Activated T-cell treated with anti-CD3 and anti-CD28 coated beads, Interleukin-2, amount 50 U/mL, for 72 hours (primary cell): ENCODE measurements at regions not wholly inside any gene's neighbourhood (a gene's known extent, or its start where the extent isn't known, plus 50 kb on each side); places are given as distances from the start of the nearest gene placed in this dataset.

Experiments
- ATAC-seq, 2 donors: fragments of 150-1000 bp; cut with Tn5 transposase; replicated peaks in 1 of 2; 2 replicates each; pipeline ENCODE4 v1.10.0; 2021; ENCODE audit warnings: moderate library complexity in 2 of 2, mild to moderate bottlenecking in 1 of 2
- DNase-seq, 2 donors: peaks; one replicate each; pipeline ENCODE4 v3.0.0; 2021 to 2022; ENCODE audit warnings: mixed read lengths in 1 of 2
- H3K27ac Mint-ChIP-seq: one replicate; pipeline ENCODE4 v1.8.0; 2022; ENCODE audit warnings: mild to moderate bottlenecking, moderate library complexity, mixed read lengths
- H3K27me3 Mint-ChIP-seq: one replicate; pipeline ENCODE4 v1.8.0; 2022; ENCODE audit warnings: low read depth, mixed read lengths
- H3K36me3 Mint-ChIP-seq, 2 donors: one replicate each; pipeline ENCODE4 v1.8.0; 2022; ENCODE audit warnings: mixed read lengths in 2 of 2, mild to moderate bottlenecking in 1 of 2; ENCODE audit not compliant: insufficient read depth in 2 of 2
- H3K4me1 Mint-ChIP-seq: one replicate; pipeline ENCODE4 v1.8.0; 2022; ENCODE audit warnings: low read depth, mixed read lengths
- H3K4me3 Mint-ChIP-seq, 2 donors: one replicate each; pipeline ENCODE4 v1.8.0; 2022; ENCODE audit warnings: mild to moderate bottlenecking in 2 of 2, mixed read lengths in 2 of 2, moderate library complexity in 2 of 2
- H3K9me3 Mint-ChIP-seq, 2 donors: one replicate each; pipeline ENCODE4 v1.8.0; 2022; ENCODE audit warnings: mixed read lengths in 2 of 2

DNA sequence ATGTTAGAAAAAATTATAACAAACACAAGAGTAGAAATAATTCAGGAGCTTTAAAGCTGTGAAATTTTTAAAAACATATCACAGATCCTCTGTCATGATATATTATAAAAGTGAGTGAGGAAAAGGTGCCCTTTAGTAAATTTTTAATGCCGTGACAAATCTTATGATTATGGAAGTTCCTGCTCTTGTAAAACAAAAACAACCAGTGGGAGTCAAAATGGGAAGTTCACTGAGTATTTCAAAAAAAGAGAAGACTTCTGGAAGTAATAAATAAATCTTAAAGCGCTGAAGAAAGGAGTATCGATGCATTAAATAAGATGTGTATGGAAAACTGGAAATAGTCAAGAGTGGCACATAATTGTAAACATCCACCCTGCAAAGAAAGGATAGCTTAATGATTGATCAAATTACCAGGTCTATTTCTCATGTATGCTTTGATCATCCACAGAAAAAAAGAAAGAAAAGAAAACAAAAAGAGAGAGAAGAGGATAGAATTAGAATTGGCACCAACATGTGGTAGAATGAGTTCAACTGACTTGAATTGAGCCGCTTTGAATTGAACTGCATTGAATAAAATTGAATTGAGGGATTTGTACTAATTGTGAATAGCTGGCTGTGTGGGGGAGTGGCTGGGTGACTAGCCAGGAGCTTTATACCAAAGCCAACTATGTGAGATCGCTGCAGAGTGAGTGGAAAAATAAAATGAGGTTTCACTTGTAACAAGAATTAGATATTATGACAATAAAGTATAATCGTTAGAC, 647.6 kb upstream of the SPRY2 start:
- no peak for ATAC-seq
- H3K27ac Mint-ChIP-seq: no peak overlapping the region
- no peaks in the 10 kb centered on the region for H3K36me3 Mint-ChIP-seq
- peaks cover 13 to 16% of the 10 kb centered on the region in 2 donors for H3K9me3 Mint-ChIP-seq
- H3K27me3 Mint-ChIP-seq: no peaks in the 10 kb centered on the region
- no peak overlapping the region for H3K4me3 Mint-ChIP-seq
- no peaks in the 10 kb centered on the region for H3K4me1 Mint-ChIP-seq
- DNase-seq: no peak

DNA sequence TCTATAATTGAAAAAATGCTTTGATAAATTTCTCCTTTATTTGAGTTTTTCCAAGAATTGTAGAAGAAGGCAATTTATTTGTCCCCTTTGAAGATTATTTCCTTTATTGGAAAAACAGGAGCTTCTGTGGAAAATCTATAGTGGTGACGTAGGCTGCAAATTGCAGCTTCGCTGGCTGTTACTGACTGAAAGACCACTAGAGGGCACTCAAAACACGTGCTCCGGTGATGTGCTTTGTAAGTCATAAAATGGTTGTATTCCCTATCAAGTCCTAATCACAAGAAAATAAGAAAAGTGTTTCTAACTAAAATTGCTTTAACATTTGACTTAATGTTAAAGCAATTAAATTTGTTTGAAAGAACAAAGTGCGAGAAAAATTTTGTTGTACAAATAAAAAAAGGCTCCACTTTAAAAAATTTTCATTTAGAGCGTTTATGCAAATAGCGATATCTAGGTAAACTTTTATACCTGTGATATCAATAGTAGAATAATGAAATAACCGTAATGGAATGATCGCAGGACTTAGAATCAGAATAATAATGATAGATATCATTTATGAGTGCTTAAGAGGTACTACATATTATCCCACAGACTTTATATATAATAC, 638.2 kb upstream of the SPRY2 start:
- no peak overlapping the region for H3K27ac Mint-ChIP-seq
- no peak for ATAC-seq

DNA sequence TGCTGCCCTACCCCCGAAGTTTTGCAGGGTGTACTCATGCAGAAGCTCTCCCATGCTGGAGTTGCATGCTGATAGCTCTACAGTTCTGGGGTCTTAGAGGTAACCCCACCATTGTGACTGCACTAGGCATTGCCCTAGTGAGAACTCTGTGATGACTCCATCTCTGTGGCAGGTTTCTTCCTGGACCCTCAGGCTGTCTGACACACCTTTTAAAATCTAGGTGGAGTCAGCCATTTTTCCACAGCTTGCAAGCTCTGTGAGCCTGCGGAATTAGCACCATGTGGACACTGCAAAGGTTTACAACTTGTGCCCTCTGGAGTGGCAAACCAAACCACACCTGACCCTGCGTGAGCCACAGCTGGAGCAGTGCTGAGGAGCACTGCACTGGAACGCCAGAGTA, 636.2 kb upstream of the SPRY2 start:
- DNase-seq (no peak), ATAC-seq (no peak)
- Mint-ChIP-seq H3K4me3 (no peak overlapping the region), H3K9me3 (peaks cover 0 to 2% of the 10 kb centered on the region in 2 donors), H3K36me3 (no peaks in the 10 kb centered on the region), H3K27ac (no peak overlapping the region), H3K27me3 (no peaks in the 10 kb centered on the region), H3K4me1 (no peaks in the 10 kb centered on the region)

More for the DNA sequence above, 638.2 kb upstream of the SPRY2 start:
- H3K27me3 Mint-ChIP-seq: no peaks in the 10 kb centered on the region
- DNase-seq: peak; percentile 18 to 35
- no peak overlapping the region for H3K4me3 Mint-ChIP-seq
- no peaks in the 10 kb centered on the region for H3K36me3 Mint-ChIP-seq
- peaks cover 0 to 2% of the 10 kb centered on the region in 2 donors for H3K9me3 Mint-ChIP-seq
- no peaks in the 10 kb centered on the region for H3K4me1 Mint-ChIP-seq

DNA sequence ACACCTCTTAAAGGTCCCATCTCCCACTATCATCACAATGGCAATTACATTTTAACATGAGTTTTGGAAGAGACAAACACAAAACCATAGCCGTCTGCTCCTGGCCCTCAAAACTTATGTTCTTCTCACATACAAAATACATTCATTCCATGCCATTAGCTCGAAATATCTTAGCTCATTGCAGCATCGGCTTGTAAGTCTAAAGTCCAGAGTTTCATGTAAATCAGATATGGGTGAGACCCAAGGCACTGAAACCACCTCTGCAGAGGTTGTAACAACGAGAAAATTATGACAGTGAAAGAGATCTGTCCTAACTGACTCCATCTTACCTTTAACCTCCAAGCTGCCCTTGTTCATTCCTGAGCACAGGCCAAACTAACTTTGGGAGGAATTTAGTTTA, 635.0 kb upstream of the SPRY2 start:
- Mint-ChIP-seq H3K36me3 (no peaks in the 10 kb centered on the region), H3K27me3 (no peaks in the 10 kb centered on the region), H3K4me3 (no peak overlapping the region), H3K9me3 (peaks cover 0 to 2% of the 10 kb centered on the region in 2 donors), H3K4me1 (no peaks in the 10 kb centered on the region), H3K27ac (no peak overlapping the region)
- ATAC-seq (no peak), DNase-seq (no peak)

DNA sequence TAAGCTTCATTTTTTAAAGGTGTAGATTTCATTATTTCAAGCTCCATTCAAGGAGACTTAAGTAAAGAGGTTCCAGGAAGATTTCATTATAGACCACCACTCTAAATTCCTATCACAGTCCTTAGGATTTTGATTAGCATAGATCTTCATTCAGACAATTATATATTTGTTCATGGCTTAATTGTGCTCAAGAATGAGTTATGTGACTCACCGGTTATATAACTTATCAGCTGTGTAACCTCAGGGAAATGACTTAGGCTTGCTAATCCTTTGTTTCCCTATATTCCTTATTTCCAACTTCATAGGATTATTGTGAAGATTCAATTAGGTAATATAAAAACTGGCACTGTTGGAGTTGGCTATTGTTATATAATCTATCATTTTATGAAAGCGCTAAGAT, 632.8 kb upstream of the SPRY2 start:
- no peak overlapping the region for H3K4me3 Mint-ChIP-seq
- H3K4me1 Mint-ChIP-seq: no peaks in the 10 kb centered on the region
- ATAC-seq: no peak
- no peaks in the 10 kb centered on the region for H3K36me3 Mint-ChIP-seq
- H3K9me3 Mint-ChIP-seq: no peaks in the 10 kb centered on the region
- H3K27me3 Mint-ChIP-seq: no peaks in the 10 kb centered on the region
- DNase-seq: no peak
- H3K27ac Mint-ChIP-seq: no peak overlapping the region

DNA sequence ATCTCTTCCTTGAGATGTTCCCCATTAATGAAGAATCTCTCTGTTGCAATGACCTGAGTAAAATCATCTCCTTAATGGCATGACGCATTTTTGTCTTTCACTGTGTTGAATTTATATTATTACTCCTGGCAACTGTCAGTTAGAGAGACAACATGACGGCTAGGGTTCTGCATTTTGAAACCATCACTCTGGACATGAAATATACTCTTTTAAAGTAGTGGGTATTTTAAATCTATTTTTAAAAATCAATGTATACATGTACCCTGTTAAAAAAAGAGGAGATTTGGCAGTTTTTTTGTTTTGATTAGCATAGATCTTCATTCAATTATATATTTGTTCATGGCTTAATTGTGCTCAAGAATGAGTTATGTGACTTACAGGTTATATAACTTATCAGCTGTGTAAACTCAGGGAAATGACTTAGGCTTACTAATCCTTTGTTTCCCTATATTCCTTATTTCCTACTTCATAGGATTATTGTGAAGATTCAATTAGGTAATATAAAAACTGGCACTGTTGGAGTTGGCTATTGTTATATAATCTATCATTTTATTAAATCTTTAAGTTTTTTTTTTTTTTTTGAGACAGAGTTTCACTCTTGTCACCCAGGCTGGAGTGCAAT, 632.0 kb upstream of the SPRY2 start:
- no peak for DNase-seq

DNA sequence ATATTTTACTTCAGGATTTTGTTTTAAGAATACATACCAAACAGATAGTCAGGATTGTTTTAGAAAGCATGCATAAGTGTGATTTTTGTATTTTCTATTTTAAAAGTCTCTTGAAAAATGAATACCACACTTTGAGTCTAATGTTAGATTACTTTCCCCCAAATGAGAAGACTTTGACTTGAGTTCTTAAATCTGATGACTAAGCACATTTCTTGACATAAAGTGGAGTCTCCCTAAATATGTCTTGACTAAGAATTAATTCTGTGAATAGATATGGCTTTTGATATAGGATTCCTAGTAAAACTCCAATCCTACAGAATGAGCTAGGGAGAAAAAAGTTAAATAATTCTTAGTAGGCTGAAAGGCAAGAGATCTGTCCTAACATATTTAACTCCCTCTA, 624.2 kb upstream of the SPRY2 start:
- no peak overlapping the region for H3K4me3 Mint-ChIP-seq
- no peaks in the 10 kb centered on the region for H3K4me1 Mint-ChIP-seq
- H3K27ac Mint-ChIP-seq: no peak overlapping the region
- H3K36me3 Mint-ChIP-seq: no peaks in the 10 kb centered on the region
- DNase-seq: no peak
- ATAC-seq: no peak
- peaks cover 1 to 8% of the 10 kb centered on the region in 2 donors for H3K9me3 Mint-ChIP-seq
- no peaks in the 10 kb centered on the region for H3K27me3 Mint-ChIP-seq

More for the DNA sequence above, 632.0 kb upstream of the SPRY2 start:
- ATAC-seq: no peak
- no peaks in the 10 kb centered on the region for H3K9me3 Mint-ChIP-seq
- H3K36me3 Mint-ChIP-seq: no peaks in the 10 kb centered on the region
- no peaks in the 10 kb centered on the region for H3K4me1 Mint-ChIP-seq
- no peak overlapping the region for H3K27ac Mint-ChIP-seq
- no peak overlapping the region for H3K4me3 Mint-ChIP-seq
- no peaks in the 10 kb centered on the region for H3K27me3 Mint-ChIP-seq

DNA sequence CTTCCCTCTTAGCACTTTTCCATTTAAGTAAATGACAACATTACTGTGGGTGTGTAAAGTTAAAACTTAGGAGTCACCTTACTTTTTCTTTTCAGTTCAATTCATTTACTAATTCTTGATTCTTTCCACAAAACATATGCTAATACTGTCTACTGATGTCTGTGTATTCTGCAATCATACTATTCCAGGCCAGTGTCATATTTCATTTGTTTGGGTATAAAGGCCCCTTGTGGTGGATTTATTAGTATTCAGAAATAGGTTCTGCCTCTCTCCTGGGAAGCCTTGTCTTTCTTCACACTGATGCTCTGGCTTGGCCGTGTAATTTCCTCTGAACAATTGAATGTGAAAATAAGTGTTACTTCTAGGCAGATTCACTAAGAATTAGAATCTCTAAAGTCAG, 621.9 kb upstream of the SPRY2 start:
- Mint-ChIP-seq H3K9me3 (peaks cover 1 to 8% of the 10 kb centered on the region in 2 donors), H3K4me3 (no peak overlapping the region), H3K36me3 (no peaks in the 10 kb centered on the region), H3K27ac (no peak overlapping the region), H3K4me1 (no peaks in the 10 kb centered on the region), H3K27me3 (no peaks in the 10 kb centered on the region)
- DNase-seq: no peak
- ATAC-seq: no peak

DNA sequence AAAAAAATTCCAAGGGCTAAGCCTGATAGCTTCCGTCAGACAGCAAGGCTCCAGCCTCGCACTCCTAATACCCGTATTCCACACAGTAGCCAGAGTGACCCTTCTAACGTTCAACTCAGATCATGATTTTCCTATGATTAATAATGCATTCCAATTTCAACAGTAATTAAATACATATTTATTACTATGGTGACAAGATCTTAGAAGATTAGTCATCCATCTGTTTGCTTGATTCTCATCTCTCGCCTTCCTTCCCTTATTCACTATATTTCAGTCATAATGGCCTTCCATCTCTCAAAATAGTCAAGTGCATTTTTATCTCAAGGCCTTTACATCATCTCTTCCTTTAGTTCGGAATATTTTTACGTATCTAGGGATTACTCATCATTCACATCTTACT, 621.2 kb upstream of the SPRY2 start:
- H3K27me3 Mint-ChIP-seq: no peaks in the 10 kb centered on the region
- peaks cover 1 to 8% of the 10 kb centered on the region in 2 donors for H3K9me3 Mint-ChIP-seq
- DNase-seq (no peak), ATAC-seq (no peak)
- no peak overlapping the region for H3K4me3 Mint-ChIP-seq
- no peaks in the 10 kb centered on the region for H3K4me1 Mint-ChIP-seq
- no peaks in the 10 kb centered on the region for H3K36me3 Mint-ChIP-seq
- no peak overlapping the region for H3K27ac Mint-ChIP-seq

DNA sequence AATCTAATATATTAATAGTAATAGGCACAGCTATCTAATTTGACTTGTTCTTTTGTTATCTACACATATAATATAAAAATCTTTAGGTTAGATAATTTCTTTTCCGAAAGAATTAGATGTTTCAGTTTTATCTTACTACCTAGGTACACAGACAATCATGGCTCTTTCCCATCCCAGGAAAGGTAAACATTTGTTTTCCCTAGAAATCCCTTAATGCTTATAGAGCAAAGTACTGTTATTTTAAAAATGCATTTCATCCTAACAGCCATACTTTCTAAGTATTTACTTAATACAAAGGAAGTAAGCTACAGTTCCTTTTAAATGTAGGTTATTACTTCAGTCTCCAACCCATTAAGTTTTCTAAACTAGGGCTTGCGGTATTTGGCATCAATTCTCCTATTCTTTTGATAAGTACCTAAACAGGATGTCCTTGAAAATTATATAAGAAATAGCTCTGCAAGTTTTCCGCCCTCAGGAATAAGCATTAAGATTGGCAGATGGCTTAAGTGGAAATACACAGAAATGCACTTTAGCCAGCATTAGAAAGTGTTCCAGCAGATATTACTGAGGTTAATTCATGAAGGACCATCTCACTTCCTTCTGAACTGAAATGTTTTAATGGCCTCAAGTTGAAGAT, 616.2 kb upstream of the SPRY2 start:
- H3K27me3 Mint-ChIP-seq: no peaks in the 10 kb centered on the region
- no peak overlapping the region for H3K4me3 Mint-ChIP-seq
- DNase-seq (no peak), ATAC-seq (no peak)
- H3K4me1 Mint-ChIP-seq: no peaks in the 10 kb centered on the region
- H3K36me3 Mint-ChIP-seq: no peaks in the 10 kb centered on the region
- H3K9me3 Mint-ChIP-seq: peaks cover 1 to 7% of the 10 kb centered on the region in 2 donors
- H3K27ac Mint-ChIP-seq: no peak overlapping the region

DNA sequence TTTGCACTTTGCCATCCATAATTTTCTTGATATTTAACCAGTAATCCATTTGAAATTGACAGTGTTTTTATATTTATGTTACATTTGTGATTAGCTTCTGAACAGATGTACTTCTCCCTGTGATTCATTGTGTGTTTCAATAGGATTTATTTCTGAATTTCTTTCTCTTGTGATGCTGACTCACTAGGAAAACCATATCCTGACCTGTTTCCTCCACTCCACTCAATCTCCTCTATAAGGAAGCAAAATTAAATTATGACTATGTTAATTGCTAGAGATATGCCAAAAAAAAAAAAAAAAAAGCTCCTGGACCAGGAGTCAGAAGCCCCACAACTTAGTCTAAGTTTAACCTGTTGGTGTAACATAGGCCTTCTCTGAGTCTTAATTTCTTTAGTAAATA, 614.6 kb upstream of the SPRY2 start:
- DNase-seq (no peak), ATAC-seq (no peak)
- no peak overlapping the region for H3K27ac Mint-ChIP-seq
- no peak overlapping the region for H3K4me3 Mint-ChIP-seq
- H3K4me1 Mint-ChIP-seq: no peaks in the 10 kb centered on the region
- H3K36me3 Mint-ChIP-seq: no peaks in the 10 kb centered on the region
- peaks cover 0 to 2% of the 10 kb centered on the region in 2 donors for H3K9me3 Mint-ChIP-seq
- H3K27me3 Mint-ChIP-seq: no peaks in the 10 kb centered on the region

DNA sequence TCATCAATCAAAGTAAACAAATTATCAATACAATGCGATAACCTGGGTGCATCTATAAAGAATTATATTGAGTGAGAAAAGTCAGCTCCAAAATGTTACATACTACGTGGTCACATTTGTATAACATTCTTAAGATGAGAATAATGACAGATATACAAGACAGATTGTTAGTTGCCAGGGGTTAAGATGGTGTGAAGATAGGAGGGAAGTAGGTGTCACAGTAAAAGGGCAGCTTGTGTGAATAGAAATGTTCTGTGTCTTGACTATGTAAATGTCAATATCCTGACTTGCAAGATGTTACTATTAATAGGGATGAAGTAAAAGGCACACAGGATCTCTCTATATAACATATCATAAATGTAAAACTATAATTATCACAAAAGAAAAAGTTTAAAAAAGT, 611.2 kb upstream of the SPRY2 start:
- H3K27me3 Mint-ChIP-seq: no peaks in the 10 kb centered on the region
- no peak overlapping the region for H3K27ac Mint-ChIP-seq
- peaks cover 0 to 2% of the 10 kb centered on the region in 2 donors for H3K9me3 Mint-ChIP-seq
- no peak overlapping the region for H3K4me3 Mint-ChIP-seq
- no peaks in the 10 kb centered on the region for H3K36me3 Mint-ChIP-seq
- DNase-seq (no peak), ATAC-seq (no peak)
- no peaks in the 10 kb centered on the region for H3K4me1 Mint-ChIP-seq

DNA sequence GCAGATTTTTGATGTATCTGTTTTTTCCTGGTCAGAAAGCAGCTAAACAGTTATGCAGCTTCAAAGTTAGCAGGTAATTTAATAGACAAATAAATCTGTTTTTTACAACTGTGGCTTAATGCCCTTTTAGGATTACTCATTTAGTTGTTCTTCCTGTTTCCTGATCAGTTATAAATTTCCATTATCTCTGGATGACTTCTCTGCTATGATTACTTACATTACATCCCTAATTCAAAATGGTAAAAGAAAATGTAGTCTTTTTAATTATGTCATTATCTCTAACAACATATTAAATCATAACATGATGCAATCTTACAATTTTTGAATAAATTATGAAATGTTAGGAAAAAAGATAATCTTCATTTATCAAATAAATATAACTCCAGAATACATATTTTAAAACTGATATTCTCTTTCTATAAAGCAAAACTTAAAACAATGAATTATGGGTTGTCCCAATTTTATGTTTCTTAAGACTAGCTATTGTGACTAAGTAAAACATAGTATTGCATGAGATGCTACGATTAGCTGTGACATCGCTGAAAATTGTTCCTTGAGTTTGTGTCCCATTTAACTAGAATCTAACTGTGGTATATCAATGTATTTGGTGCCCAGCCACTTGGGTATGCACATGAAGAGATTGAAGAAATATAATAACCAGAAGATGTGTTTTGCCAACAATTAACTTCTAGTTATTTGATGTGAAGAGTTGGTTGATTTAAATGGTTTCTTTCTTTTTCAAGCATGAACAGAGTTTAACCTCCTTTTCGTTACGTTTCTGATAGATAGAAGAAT, 605.3 kb upstream of the SPRY2 start:
- ATAC-seq (no peak), DNase-seq (no peak)
- no peaks in the 10 kb centered on the region for H3K27me3 Mint-ChIP-seq
- no peak overlapping the region for H3K4me3 Mint-ChIP-seq
- no peaks in the 10 kb centered on the region for H3K36me3 Mint-ChIP-seq
- no peaks in the 10 kb centered on the region for H3K4me1 Mint-ChIP-seq
- H3K9me3 Mint-ChIP-seq: peaks cover 0 to 2% of the 10 kb centered on the region in 2 donors
- H3K27ac Mint-ChIP-seq: no peak overlapping the region
